Activated CD8-positive, alpha-beta T cell treated with anti-CD3 and anti-CD28 coated beads, Interleukin-2, amount 10 ng/mL, durations not matched to agents 7 days and 5 days (primary cell): ENCODE measurements at regions not wholly inside any gene's neighbourhood (a gene's known extent, or its start where the extent isn't known, plus 50 kb on each side); places are given as distances from the start of the nearest gene placed in this dataset.
"Not testable (repeated sequence)": the region's sequence is repeated elsewhere in the genome, so short reads cannot be mapped to it uniquely, and the experiment has no call there.

Source experiments
- ATAC-seq: fragments of 150-1000 bp; cut with Tn5 transposase; one replicate; pipeline ENCODE4 v1.10.0; 2021; ENCODE audit warnings: moderate library complexity
- CTCF ChIA-PET: fragments of 350-600 bp; sonication (Branson Sonifier 250); formaldehyde crosslinking; loops from one replicate; lab custom pipeline; 2021; ENCODE audit warnings: antibody characterized with exemption; lab: Charles Lee
- POLR2A ChIA-PET: fragments of 350-600 bp; sonication (Branson Sonifier 250); formaldehyde crosslinking; loops from one replicate; lab custom pipeline; 2021; ENCODE audit warnings: antibody characterized with exemption; lab: Charles Lee
- DNase-seq: peaks from one replicate; pipeline ENCODE4 v3.0.0-alpha.2; 2020
- H3K27ac Mint-ChIP-seq: one replicate; pipeline ENCODE4 v1.8.0; 2021; ENCODE audit warnings: mild to moderate bottlenecking, mixed read lengths
- H3K27me3 Mint-ChIP-seq: one replicate; pipeline ENCODE4 v1.8.0; 2021; ENCODE audit warnings: low read depth, mixed read lengths
- H3K36me3 Mint-ChIP-seq: one replicate; pipeline ENCODE4 v1.8.0; 2021; ENCODE audit warnings: low read depth, mixed read lengths
- H3K4me1 Mint-ChIP-seq: one replicate; pipeline ENCODE4 v1.8.0; 2021; ENCODE audit warnings: low read depth, mixed read lengths
- H3K4me3 Mint-ChIP-seq: one replicate; pipeline ENCODE4 v1.8.0; 2021; ENCODE audit warnings: mild to moderate bottlenecking, mixed read lengths
- H3K9me3 Mint-ChIP-seq: one replicate; pipeline ENCODE4 v1.8.0; 2022; ENCODE audit warnings: mixed read lengths; ENCODE audit not compliant: insufficient read depth

DNA sequence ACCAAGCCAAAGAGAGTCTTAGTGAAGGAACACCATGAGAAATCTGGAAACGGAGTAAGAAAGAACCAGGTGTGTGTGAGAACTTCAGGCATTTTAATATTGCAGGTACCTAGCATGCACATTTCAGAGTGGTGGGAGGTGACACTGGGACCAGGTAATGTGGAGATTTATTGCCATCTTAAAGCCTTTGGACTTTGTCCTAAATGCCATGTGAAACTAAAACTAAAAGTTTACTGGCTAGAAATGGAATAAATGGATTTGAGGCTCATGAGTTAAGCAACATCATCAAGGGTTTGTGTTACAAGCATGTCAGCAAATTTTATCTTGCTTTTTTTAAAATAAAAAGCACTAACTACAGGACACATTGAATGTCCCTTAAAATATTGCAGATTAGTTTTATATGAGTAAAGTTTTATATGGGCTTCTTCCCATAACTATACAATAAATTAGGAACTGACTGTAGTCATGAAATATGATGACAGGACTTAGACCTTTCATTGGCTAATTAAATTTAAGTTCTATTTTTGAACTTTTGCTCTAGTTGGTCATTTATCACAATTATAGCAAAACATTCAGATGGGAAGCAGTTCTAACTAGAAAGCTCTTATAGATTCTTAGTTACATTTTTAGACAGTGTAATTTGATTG lies 721.1 kb upstream of the NOVA1 start:
- Mint-ChIP-seq H3K27ac (no peak overlapping the region), H3K27me3 (no peaks in the 10 kb centered on the region), H3K4me1 (no peaks in the 10 kb centered on the region), H3K9me3 (peaks cover 13% of the 10 kb centered on the region), H3K36me3 (no peaks in the 10 kb centered on the region), H3K4me3 (no peak overlapping the region)
- ChIA-PET CTCF (no interaction called here), POLR2A (no interaction called here)
- ATAC-seq (no peak), DNase-seq (no peak)

DNA sequence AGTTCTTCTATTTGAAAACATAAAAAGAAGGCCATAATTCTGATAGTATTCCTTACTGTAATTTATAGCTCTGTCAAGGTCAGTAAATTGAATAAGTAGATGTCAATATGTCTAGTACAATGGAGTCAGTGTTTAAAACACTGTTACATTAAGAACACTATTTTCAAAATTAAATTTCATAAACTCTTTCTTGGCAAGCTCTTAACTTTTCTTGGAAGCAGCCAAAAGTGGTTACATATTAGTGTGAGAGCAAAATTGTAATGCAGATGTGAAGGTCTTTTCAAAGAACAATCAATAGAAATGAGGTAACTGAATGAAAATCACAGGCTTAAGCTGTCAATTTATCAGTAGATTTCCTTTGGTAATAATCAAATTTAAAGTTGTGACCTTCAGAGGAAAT lies 722.4 kb upstream of the NOVA1 start:
- Mint-ChIP-seq H3K27ac (no peak overlapping the region), H3K4me3 (no peak overlapping the region), H3K4me1 (no peaks in the 10 kb centered on the region), H3K36me3 (no peaks in the 10 kb centered on the region), H3K9me3 (peaks cover 13% of the 10 kb centered on the region), H3K27me3 (no peaks in the 10 kb centered on the region)
- no peak for ATAC-seq
- POLR2A ChIA-PET: interaction anchor here (0.5 kb wide), 1 partner anchor 610 kb away, joined by 3 read pairs; no protein-coding TSS in a partner anchor
- CTCF ChIA-PET: no interaction called here
- no peak for DNase-seq

GRCh38 chr14:27327095-27327494 lies 729.3 kb upstream of the NOVA1 start:
- H3K27me3 Mint-ChIP-seq: no peaks in the 10 kb centered on the region

GRCh38 chr14:27338012-27338411 lies 740.2 kb upstream of the NOVA1 start:
- Mint-ChIP-seq H3K27me3 (no peaks in the 10 kb centered on the region), H3K4me1 (no peaks in the 10 kb centered on the region), H3K4me3 (no peak overlapping the region), H3K27ac (no peak overlapping the region), H3K36me3 (no peaks in the 10 kb centered on the region), H3K9me3 (peaks cover 22% of the 10 kb centered on the region)
- DNase-seq: no peak
- no peak for ATAC-seq
- POLR2A ChIA-PET: no interaction called here
- CTCF ChIA-PET: no interaction called here

More at GRCh38 chr14:27327095-27327494, 729.3 kb upstream of the NOVA1 start:
- DNase-seq (no peak), ATAC-seq (no peak)
- Mint-ChIP-seq H3K36me3 (no peaks in the 10 kb centered on the region), H3K4me3 (no peak overlapping the region), H3K27ac (no peak overlapping the region), H3K4me1 (no peaks in the 10 kb centered on the region), H3K9me3 (peaks cover 23% of the 10 kb centered on the region)
- ChIA-PET CTCF (no interaction called here), POLR2A (no interaction called here)

GRCh38 chr14:27363036-27363435 lies 765.2 kb upstream of the NOVA1 start:
- H3K27me3 Mint-ChIP-seq, H3K27ac Mint-ChIP-seq, H3K4me1 Mint-ChIP-seq, CTCF ChIA-PET, DNase-seq, POLR2A ChIA-PET, ATAC-seq, H3K36me3 Mint-ChIP-seq, H3K4me3 Mint-ChIP-seq: not testable (repeated sequence)
- peaks cover 15% of the 10 kb centered on the region for H3K9me3 Mint-ChIP-seq

DNA sequence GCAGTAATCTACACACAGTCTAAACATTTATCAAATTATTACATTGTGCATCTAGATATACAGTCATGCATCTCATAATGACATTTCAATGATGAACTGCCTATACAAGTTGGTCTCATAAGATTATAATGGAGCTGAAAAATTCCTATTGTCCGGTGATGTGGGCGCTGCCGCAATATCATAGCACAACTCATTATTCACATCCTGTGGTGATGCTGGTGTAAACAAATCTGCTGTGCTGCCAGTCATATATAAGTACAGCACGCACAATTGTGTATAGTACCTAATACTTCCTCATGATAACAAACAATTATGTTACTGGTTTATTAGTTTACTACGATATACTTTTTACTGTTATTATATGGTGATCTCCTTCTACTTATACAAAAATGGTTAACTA lies 768.8 kb upstream of the NOVA1 start:
- ATAC-seq: no peak
- H3K27me3 Mint-ChIP-seq: no peaks in the 10 kb centered on the region
- peaks cover 15% of the 10 kb centered on the region for H3K9me3 Mint-ChIP-seq
- POLR2A ChIA-PET: no interaction called here
- CTCF ChIA-PET: no interaction called here
- no peak overlapping the region for H3K4me3 Mint-ChIP-seq
- no peaks in the 10 kb centered on the region for H3K4me1 Mint-ChIP-seq
- no peak overlapping the region for H3K27ac Mint-ChIP-seq
- no peak for DNase-seq
- H3K36me3 Mint-ChIP-seq: no peaks in the 10 kb centered on the region

GRCh38 chr14:27367345-27367744 lies 769.5 kb upstream of the NOVA1 start:
- H3K27ac Mint-ChIP-seq: no peak overlapping the region
- ATAC-seq (no peak), DNase-seq (no peak)
- no peaks in the 10 kb centered on the region for H3K36me3 Mint-ChIP-seq
- no peaks in the 10 kb centered on the region for H3K27me3 Mint-ChIP-seq
- H3K4me1 Mint-ChIP-seq: no peaks in the 10 kb centered on the region
- H3K4me3 Mint-ChIP-seq: no peak overlapping the region
- ChIA-PET POLR2A (no interaction called here), CTCF (no interaction called here)
- H3K9me3 Mint-ChIP-seq: peaks cover 16% of the 10 kb centered on the region

DNA sequence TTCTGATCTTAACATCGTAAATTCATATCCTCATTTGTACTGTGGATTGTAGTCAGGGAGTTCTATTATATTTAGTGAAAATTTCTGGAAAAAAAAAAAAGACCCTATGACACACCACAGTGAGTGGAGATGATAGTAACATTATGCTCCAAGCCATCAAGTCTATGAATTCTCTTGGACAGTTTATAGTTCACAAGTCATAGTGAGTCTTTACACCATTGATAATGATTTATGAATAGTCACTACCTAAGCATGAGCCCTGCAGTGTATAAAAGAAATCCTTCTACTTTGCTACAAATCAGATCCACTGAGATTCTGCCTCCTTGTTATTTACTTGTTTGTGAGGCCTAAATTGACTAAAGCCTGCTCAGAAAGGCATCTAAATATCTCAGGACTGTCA lies 772.2 kb upstream of the NOVA1 start:
- Mint-ChIP-seq H3K4me3 (no peak overlapping the region), H3K4me1 (no peaks in the 10 kb centered on the region), H3K36me3 (no peaks in the 10 kb centered on the region), H3K27me3 (no peaks in the 10 kb centered on the region), H3K27ac (no peak overlapping the region), H3K9me3 (peaks cover 11% of the 10 kb centered on the region)
- DNase-seq: no peak
- ATAC-seq: no peak
- CTCF ChIA-PET: no interaction called here
- POLR2A ChIA-PET: no interaction called here

GRCh38 chr14:27370775-27371174 lies 772.9 kb upstream of the NOVA1 start:
- H3K4me3 Mint-ChIP-seq: no peak overlapping the region

GRCh38 chr14:27371209-27371608 lies 773.4 kb upstream of the NOVA1 start:
- ATAC-seq (no peak), DNase-seq (no peak)
- ChIA-PET CTCF (no interaction called here), POLR2A (no interaction called here)
- Mint-ChIP-seq H3K9me3 (peaks cover 14% of the 10 kb centered on the region), H3K27ac (no peak overlapping the region), H3K4me3 (no peak overlapping the region), H3K36me3 (no peaks in the 10 kb centered on the region), H3K27me3 (no peaks in the 10 kb centered on the region), H3K4me1 (no peaks in the 10 kb centered on the region)

More at GRCh38 chr14:27370775-27371174, 772.9 kb upstream of the NOVA1 start:
- ChIA-PET CTCF (no interaction called here), POLR2A (no interaction called here)
- Mint-ChIP-seq H3K36me3 (no peaks in the 10 kb centered on the region), H3K4me1 (no peaks in the 10 kb centered on the region), H3K9me3 (peaks cover 12% of the 10 kb centered on the region), H3K27ac (no peak overlapping the region), H3K27me3 (no peaks in the 10 kb centered on the region)
- no peak for ATAC-seq
- no peak for DNase-seq

DNA sequence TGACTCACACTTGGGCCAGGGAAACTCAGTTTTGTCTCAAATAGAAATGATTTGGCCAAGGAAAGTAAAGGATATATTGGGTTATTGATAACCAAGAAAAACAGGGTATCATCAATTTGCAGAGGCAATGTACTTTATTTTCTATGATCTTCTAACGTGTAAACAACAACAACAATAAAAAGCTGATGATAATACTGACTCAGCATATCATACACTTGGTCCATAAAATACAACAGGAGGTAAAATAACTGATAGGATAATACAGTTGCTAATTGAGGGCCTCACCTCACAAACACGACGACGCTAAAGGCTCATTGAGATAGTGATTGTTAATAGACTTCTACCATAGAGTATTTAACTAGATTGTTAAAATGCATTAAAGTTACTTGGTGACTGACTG lies 774.0 kb upstream of the NOVA1 start:
- Mint-ChIP-seq H3K4me3 (no peak overlapping the region), H3K9me3 (peaks cover 14% of the 10 kb centered on the region), H3K36me3 (no peaks in the 10 kb centered on the region), H3K27ac (no peak overlapping the region), H3K4me1 (no peaks in the 10 kb centered on the region), H3K27me3 (no peaks in the 10 kb centered on the region)
- ATAC-seq: no peak
- ChIA-PET CTCF (no interaction called here), POLR2A (no interaction called here)
- DNase-seq: no peak

DNA sequence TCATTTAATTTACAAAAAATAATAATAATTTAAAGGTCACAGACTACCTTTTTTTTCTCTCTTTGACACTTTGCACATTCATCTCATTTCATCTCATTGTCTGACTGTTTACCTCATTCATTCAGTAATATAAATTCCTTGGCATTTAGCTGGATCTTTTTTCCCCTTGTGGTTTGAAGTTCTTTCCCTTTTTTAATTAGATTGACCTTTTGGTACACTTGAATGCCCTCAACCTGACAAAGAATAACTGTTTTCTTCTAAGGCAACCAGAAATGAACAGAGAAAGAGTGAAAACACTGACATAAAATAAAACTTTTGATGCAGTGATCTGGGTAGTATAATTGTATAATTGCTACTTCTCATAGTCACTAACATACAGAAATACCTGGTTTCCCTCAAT lies 774.9 kb upstream of the NOVA1 start:
- CTCF ChIA-PET: no interaction called here

GRCh38 chr14:27384124-27384523 lies 786.3 kb upstream of the NOVA1 start:
- no peaks in the 10 kb centered on the region for H3K36me3 Mint-ChIP-seq
- no peak overlapping the region for H3K27ac Mint-ChIP-seq
- ATAC-seq: no peak
- CTCF ChIA-PET: no interaction called here
- H3K27me3 Mint-ChIP-seq: no peaks in the 10 kb centered on the region
- DNase-seq: no peak
- POLR2A ChIA-PET: no interaction called here
- H3K4me3 Mint-ChIP-seq: no peak overlapping the region
- H3K4me1 Mint-ChIP-seq: no peaks in the 10 kb centered on the region
- H3K9me3 Mint-ChIP-seq: peaks cover 23% of the 10 kb centered on the region

More for the DNA sequence above, 774.9 kb upstream of the NOVA1 start:
- Mint-ChIP-seq H3K9me3 (peaks cover 22% of the 10 kb centered on the region), H3K27ac (no peak overlapping the region), H3K36me3 (no peaks in the 10 kb centered on the region), H3K4me1 (no peaks in the 10 kb centered on the region), H3K4me3 (no peak overlapping the region), H3K27me3 (no peaks in the 10 kb centered on the region)
- POLR2A ChIA-PET: no interaction called here
- DNase-seq (no peak), ATAC-seq (no peak)
